22Rv1 (cell line): ENCODE measurements at regions not wholly inside any gene's neighbourhood (a gene's known extent, or its start where the extent isn't known, plus 50 kb on each side); places are given as distances from the start of the nearest gene placed in this dataset.

Experiments
- CTCF ChIP-seq: fragments of 450-650 bp; IDR thresholded peaks from 2 replicates; pipeline ENCODE4 v1.5.1; 2017; ENCODE audit warnings: mild to moderate bottlenecking
- ZFX ChIP-seq: fragments of 450-650 bp; IDR thresholded peaks from 2 replicates; pipeline ENCODE4 v1.6.1; 2017; ENCODE audit warnings: antibody characterized with exemption, borderline replicate concordance

GRCh38 chr6:98384334-98384733, 450.0 kb upstream of the POU3F2 start:
- TF ChIP-seq CTCF (no peak), ZFX (no peak)
